Esophagus squamous epithelium (tissue), 4 donors: ENCODE measurements at regions not wholly inside any gene's neighbourhood (a gene's known extent, or its start where the extent isn't known, plus 50 kb on each side); places are given as distances from the start of the nearest gene placed in this dataset.

Experiments
- POLR2A ChIP-seq, 4 donors: fragments of 450-650 bp; IDR thresholded peaks; one replicate each; pipeline ENCODE4 v1.6.1; 2017; ENCODE audit warnings: antibody characterized with exemption in 4 of 4, mild to moderate bottlenecking in 4 of 4, moderate library complexity in 3 of 4
- TF ChIP-seq, protein P1 (sequence below), 6 experiments: fragments of 450-650 bp in 4 of 6; fragments of 200-600 bp in 2 of 6; sonication (generic) in 2 of 6; IDR thresholded peaks; one replicate each; pipeline ENCODE4 v1.5.1; 2016 to 2019; ENCODE audit warnings: antibody characterized with exemption in 6 of 6, mild to moderate bottlenecking in 4 of 6, moderate library complexity in 4 of 6

DNA sequence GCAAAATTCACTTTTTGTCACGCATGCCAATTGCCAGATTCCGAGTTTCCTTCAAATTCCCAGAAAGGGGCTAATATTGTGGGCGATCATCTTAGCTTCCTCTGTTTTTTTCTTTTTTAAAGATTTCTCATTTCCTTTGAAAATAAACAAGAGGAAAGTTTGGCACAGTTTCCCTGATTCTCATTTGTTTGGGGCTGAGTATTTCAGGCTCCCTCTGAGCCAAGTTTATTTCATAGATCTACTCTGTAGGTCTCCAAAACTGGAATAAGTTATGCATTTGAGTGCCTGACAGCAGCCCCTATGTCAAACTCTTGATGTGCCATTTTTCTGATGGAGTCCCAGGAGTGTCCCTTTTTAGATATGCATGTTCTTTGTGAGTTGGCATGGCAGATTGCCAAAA, 1297.2 kb upstream of the WWC1 start:
- TF ChIP-seq, protein P1, sequence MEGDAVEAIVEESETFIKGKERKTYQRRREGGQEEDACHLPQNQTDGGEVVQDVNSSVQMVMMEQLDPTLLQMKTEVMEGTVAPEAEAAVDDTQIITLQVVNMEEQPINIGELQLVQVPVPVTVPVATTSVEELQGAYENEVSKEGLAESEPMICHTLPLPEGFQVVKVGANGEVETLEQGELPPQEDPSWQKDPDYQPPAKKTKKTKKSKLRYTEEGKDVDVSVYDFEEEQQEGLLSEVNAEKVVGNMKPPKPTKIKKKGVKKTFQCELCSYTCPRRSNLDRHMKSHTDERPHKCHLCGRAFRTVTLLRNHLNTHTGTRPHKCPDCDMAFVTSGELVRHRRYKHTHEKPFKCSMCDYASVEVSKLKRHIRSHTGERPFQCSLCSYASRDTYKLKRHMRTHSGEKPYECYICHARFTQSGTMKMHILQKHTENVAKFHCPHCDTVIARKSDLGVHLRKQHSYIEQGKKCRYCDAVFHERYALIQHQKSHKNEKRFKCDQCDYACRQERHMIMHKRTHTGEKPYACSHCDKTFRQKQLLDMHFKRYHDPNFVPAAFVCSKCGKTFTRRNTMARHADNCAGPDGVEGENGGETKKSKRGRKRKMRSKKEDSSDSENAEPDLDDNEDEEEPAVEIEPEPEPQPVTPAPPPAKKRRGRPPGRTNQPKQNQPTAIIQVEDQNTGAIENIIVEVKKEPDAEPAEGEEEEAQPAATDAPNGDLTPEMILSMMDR (IDR thresholded peaks at IDR 0.05): no peak
- TF ChIP-seq POLR2A (IDR thresholded peaks at IDR 0.05): no peak
